IMR-90 (cell line): ENCODE measurements at regions not wholly inside any gene's neighbourhood (a gene's known extent, or its start where the extent isn't known, plus 50 kb on each side); places are given as distances from the start of the nearest gene placed in this dataset.

Experiments
- ATAC-seq: fragments of 200-7000 bp; cut with Tn5 transposase; 2 replicates; pipeline ENCODE4 v1.9.1; 2020; ENCODE audit warnings: low read depth, mild to moderate bottlenecking, moderate library complexity
- BruUV-seq: library from RNA; stranded (reverse); fragments of 400-500 nt; replicated peaks from 2 replicates; lab custom pipeline; 2021; lab: Mats Ljungman, UMichigan
- CTCF ChIA-PET: fragments of 300-600 bp; formaldehyde crosslinking; extraction: SDS; loops from one replicate; lab custom pipeline; 2021; ENCODE audit warnings: antibody characterized with exemption; lab: Yijun Ruan, JAX
- POLR2A ChIA-PET: fragments of 300-600 bp; sonication (Branson Sonifier 250); formaldehyde crosslinking; loops from one replicate; lab custom pipeline; 2022; ENCODE audit warnings: antibody characterized with exemption; ENCODE audit not compliant: unreplicated experiment; lab: Charles Lee
- DNase-seq: peaks from one replicate; pipeline ENCODE4 v3.0.0; 2013
- H2AFZ ChIP-seq: replicated peaks from 2 replicates; pipeline ENCODE3; 2013; ENCODE audit warnings: low read length, mild to moderate bottlenecking; ENCODE audit not compliant: poor library complexity
- H2AK5ac ChIP-seq: 2 replicates; pipeline ENCODE4 v1.6.1; 2013; ENCODE audit warnings: low read depth, low read length, inconsistent platforms
- H2AK9ac ChIP-seq: replicated peaks from 2 replicates; pipeline ENCODE3; 2013; ENCODE audit warnings: mild to moderate bottlenecking, low read depth, low read length, moderate library complexity; ENCODE audit not compliant: poor library complexity
- H2BK120ac ChIP-seq: 2 replicates; pipeline ENCODE4 v1.6.1; 2013; ENCODE audit warnings: low read depth, low read length, inconsistent platforms
- H2BK15ac ChIP-seq: 3 replicates; pipeline ENCODE4 v1.6.1; 2013; ENCODE audit warnings: low read depth, low read length, inconsistent platforms
- H2BK20ac ChIP-seq: 2 replicates; pipeline ENCODE4 v1.6.1; 2013; ENCODE audit warnings: low read depth, mild to moderate bottlenecking, inconsistent platforms, low read length, moderate library complexity
- H2BK5ac ChIP-seq: 2 replicates; pipeline ENCODE4 v1.6.1; 2013; ENCODE audit warnings: mild to moderate bottlenecking, low read depth, low read length, inconsistent platforms; ENCODE audit not compliant: poor library complexity, severe bottlenecking
- H3K14ac ChIP-seq: replicated peaks from 2 replicates; pipeline ENCODE4 v1.6.1; 2013; ENCODE audit warnings: low read depth, low read length, inconsistent platforms
- H3K18ac ChIP-seq: 2 replicates; pipeline ENCODE4 v1.6.1; 2013; ENCODE audit warnings: low read depth, low read length, control low read depth
- H3K23ac ChIP-seq: 2 replicates; pipeline ENCODE4 v1.6.1; 2013; ENCODE audit warnings: low read depth, low read length, inconsistent platforms
- H3K27ac ChIP-seq: 2 replicates; pipeline ENCODE4 v1.5.1; 2013; ENCODE audit warnings: mild to moderate bottlenecking, control low read depth, low read length; ENCODE audit not compliant: insufficient read depth
- H3K27me3 ChIP-seq: 2 replicates; pipeline ENCODE4 v1.6.1; 2013; ENCODE audit warnings: low read length; ENCODE audit not compliant: control insufficient read depth, insufficient read depth
- H3K36me3 ChIP-seq: 2 replicates; pipeline ENCODE4 v1.6.1; 2013; ENCODE audit warnings: low read length, mixed read lengths; ENCODE audit not compliant: control insufficient read depth, insufficient read depth
- H3K4ac ChIP-seq: 2 replicates; pipeline ENCODE4 v1.6.1; 2013; ENCODE audit warnings: low read depth, low read length, inconsistent platforms
- H3K4me1 ChIP-seq: 2 replicates; pipeline ENCODE4 v1.6.1; 2013; ENCODE audit warnings: low read length, mixed read lengths; ENCODE audit not compliant: control insufficient read depth, insufficient read depth
- H3K4me2 ChIP-seq: 2 replicates; pipeline ENCODE4 v1.6.1; 2013; ENCODE audit warnings: low read depth, mild to moderate bottlenecking, control low read depth, low read length, moderate library complexity
- H3K4me3 ChIP-seq: 2 replicates; pipeline ENCODE4 v1.5.1; 2013; ENCODE audit warnings: low read depth, mild to moderate bottlenecking, control low read depth, low read length, moderate library complexity; ENCODE audit not compliant: insufficient read depth
- H3K56ac ChIP-seq: 2 replicates; pipeline ENCODE4 v1.6.1; 2013; ENCODE audit warnings: low read length, inconsistent platforms; ENCODE audit not compliant: insufficient read depth; ENCODE audit errors: extremely low read depth
- H3K79me1 ChIP-seq, 2 experiments: 2 replicates each; pipeline ENCODE4 v1.6.1; 2013; ENCODE audit warnings: low read length in 2 of 2, inconsistent platforms in 1 of 2, low read depth in 1 of 2
- H3K9ac ChIP-seq: 2 replicates; pipeline ENCODE4 v1.6.1; 2013; ENCODE audit warnings: low read depth, low read length, control low read depth
- H3K9me1 ChIP-seq: 2 replicates; pipeline ENCODE4 v1.6.1; 2013; ENCODE audit warnings: low read length, inconsistent platforms; ENCODE audit not compliant: insufficient read depth
- H3K9me3 ChIP-seq: 2 replicates; pipeline ENCODE4 v1.6.1; 2013; ENCODE audit warnings: low read length; ENCODE audit not compliant: control insufficient read depth, insufficient read depth
- H4K20me1 ChIP-seq: 2 replicates; pipeline ENCODE4 v1.6.1; 2013; ENCODE audit warnings: low read length, inconsistent platforms; ENCODE audit not compliant: insufficient read depth
- H4K5ac ChIP-seq: 2 replicates; pipeline ENCODE4 v1.6.1; 2013; ENCODE audit warnings: mild to moderate bottlenecking, low read depth, low read length, control low read depth
- H4K8ac ChIP-seq, 2 experiments: 2 replicates each; pipeline ENCODE4 v1.6.1; 2013; ENCODE audit warnings: low read depth in 2 of 2, low read length in 2 of 2, control low read depth in 1 of 2, inconsistent platforms in 1 of 2
- H4K91ac ChIP-seq: 2 replicates; pipeline ENCODE4 v1.6.1; 2013; ENCODE audit warnings: low read depth, low read length, inconsistent platforms; ENCODE audit not compliant: insufficient read depth
- CHD1 ChIP-seq: IDR thresholded peaks from 2 replicates; pipeline ENCODE4 v1.6.1; 2012; ENCODE audit warnings: low read depth, low read length, improper control_type of control experiment
- MAFK ChIP-seq: IDR thresholded peaks from 2 replicates; pipeline ENCODE4 v1.6.1; 2012; ENCODE audit warnings: low read depth, low read length, improper control_type of control experiment
- MAZ ChIP-seq: IDR thresholded peaks from 2 replicates; pipeline ENCODE4 v1.6.1; 2012; ENCODE audit warnings: low read depth, mild to moderate bottlenecking, low read length, improper control_type of control experiment, moderate library complexity, borderline replicate concordance
- RFX5 ChIP-seq: IDR thresholded peaks from 2 replicates; pipeline ENCODE4 v1.8.0; 2012; ENCODE audit warnings: low read depth, mild to moderate bottlenecking, low read length, moderate library complexity
- dilution Hi-C: fragments of 300-500 bp; cut with HindIII; formaldehyde crosslinking; loops from one replicate; pipeline ENCODE4 v1.14.3; 2018; ENCODE audit warnings: low sequenced_read_pairs; ENCODE audit not compliant: unreplicated experiment
- in situ Hi-C: fragments of 300-500 bp; cut with MboI; formaldehyde crosslinking; loops from 3 replicates; pipeline ENCODE4 v1.14.3; 2019; ENCODE audit warnings: low sequenced_read_pairs, inconsistent platforms, mixed read lengths
- intact Hi-C: fragments of 100-400 bp; cut with micrococcal nuclease; formaldehyde crosslinking; loops from 2 replicates; pipeline ENCODE4 v1.10.0; 2022

DNA sequence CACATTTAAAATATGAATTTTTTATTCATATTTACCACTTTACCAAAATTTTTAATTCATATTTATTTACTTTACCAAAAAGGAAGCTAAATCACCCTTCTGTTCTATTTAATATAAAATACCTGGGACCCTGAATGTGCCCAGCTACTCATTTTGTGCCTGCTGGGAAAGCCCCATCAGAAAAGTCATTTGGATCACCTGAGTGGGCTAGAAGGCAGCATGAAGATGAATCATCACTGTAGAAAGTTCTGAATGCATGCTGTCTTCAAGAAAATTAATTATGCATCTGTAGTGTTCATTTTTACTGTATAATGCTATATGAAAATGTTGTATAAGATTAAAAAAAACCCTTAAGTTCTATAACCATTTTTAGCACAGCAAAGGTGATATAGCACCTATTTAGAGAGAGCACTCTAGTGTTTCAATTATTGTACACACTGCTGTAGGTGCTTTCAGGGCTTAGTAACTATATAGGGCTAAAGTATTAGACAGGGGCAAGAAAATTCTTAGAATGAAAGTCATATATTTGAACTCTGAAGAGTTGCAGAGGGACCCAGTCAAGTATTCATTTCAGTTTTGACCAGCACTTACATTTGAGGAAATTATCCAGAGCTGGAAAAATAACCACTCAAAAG lies 175.1 kb downstream of the NFKBIZ start:
- Histone ChIP-seq H3K14ac (no peak overlapping the region), H3K4ac (no peak overlapping the region), H2AK9ac (no peak overlapping the region), H3K9ac (no peak overlapping the region), H3K9me1 (no peaks in the 10 kb centered on the region), H3K4me1 (no peaks in the 10 kb centered on the region), H4K8ac (no peak overlapping the region), H2BK15ac (no peak overlapping the region), H3K9me3 (no peaks in the 10 kb centered on the region), H3K36me3 (no peaks in the 10 kb centered on the region), H4K20me1 (no peaks in the 10 kb centered on the region), H2BK120ac (no peak overlapping the region), H2BK5ac (no peak overlapping the region), H3K4me3 (no peak overlapping the region), H3K18ac (no peak overlapping the region), H3K23ac (no peak overlapping the region), H4K5ac (no peak overlapping the region), H2AFZ (no peak overlapping the region), H2AK5ac (no peak overlapping the region), H3K27ac (no peak overlapping the region), H3K27me3 (no peaks in the 10 kb centered on the region), H3K56ac (no peak overlapping the region), H3K4me2 (no peak overlapping the region), H2BK20ac (no peak overlapping the region), H4K91ac (no peak overlapping the region), H3K79me1 (no peaks in the 10 kb centered on the region)
- TF ChIP-seq MAZ (no peak), MAFK (no peak), CHD1 (no peak), RFX5 (no peak)
- no peak for DNase-seq
- intact Hi-C loops = no loop called here
- ChIA-PET CTCF (interaction anchor here (1.2 kb wide), 1 partner anchor 106 kb away, joined by 4 read pairs; no protein-coding TSS in a partner anchor), POLR2A (no interaction called here)
- in situ Hi-C loops = no loop called here
- ATAC-seq = no peak
- no TSS peak for BruUV-seq
- dilution Hi-C loops = no loop called here
